WTC11 (cell line): ENCODE measurements at regions not wholly inside any gene's neighbourhood (a gene's known extent, or its start where the extent isn't known, plus 50 kb on each side); places are given as distances from the start of the nearest gene placed in this dataset.

Experiments
- ATAC-seq: fragments of 200-7000 bp; cut with Tn5 transposase; 2 replicates; pipeline ENCODE4 v1.10.0; 2021; ENCODE audit warnings: mild to moderate bottlenecking, moderate library complexity
- CTCF ChIA-PET: fragments of 300-600 bp; sonication (Branson Sonifier 250); formaldehyde crosslinking; loops from one replicate; lab custom pipeline; 2021; ENCODE audit warnings: antibody characterized with exemption; lab: Charles Lee
- POLR2A ChIA-PET: fragments of 350-600 bp; sonication (Branson Sonifier 250); formaldehyde crosslinking; loops from one replicate; lab custom pipeline; 2021; ENCODE audit warnings: antibody characterized with exemption; lab: Charles Lee
- DNase-seq: peaks from one replicate; pipeline ENCODE4 v3.0.0; 2021; ENCODE audit warnings: low spot score
- H3K27ac Mint-ChIP-seq: 2 replicates; pipeline ENCODE4 v1.8.0; 2021; ENCODE audit warnings: mixed read lengths
- H3K27me3 Mint-ChIP-seq: 2 replicates; pipeline ENCODE4 v1.8.0; 2021; ENCODE audit warnings: low read depth, mild to moderate bottlenecking, moderate library complexity, mixed read lengths
- H3K36me3 Mint-ChIP-seq: 2 replicates; pipeline ENCODE4 v1.8.0; 2021; ENCODE audit warnings: mixed read lengths
- H3K4me1 Mint-ChIP-seq: 2 replicates; pipeline ENCODE4 v1.8.0; 2022; ENCODE audit warnings: mixed read lengths
- H3K4me3 Mint-ChIP-seq: 2 replicates; pipeline ENCODE4 v1.8.0; 2021; ENCODE audit warnings: mild to moderate bottlenecking, moderate library complexity, mixed read lengths
- H3K9me3 Mint-ChIP-seq: 2 replicates; pipeline ENCODE4 v1.8.0; 2021; ENCODE audit warnings: mixed read lengths
- CREM ChIP-seq: sonication (generic); formaldehyde crosslinking; IDR thresholded peaks from 2 replicates; pipeline ENCODE4 v1.8.1; 2022; ENCODE audit warnings: mild to moderate bottlenecking, missing genetic modification reagents, moderate library complexity
- GRHL2 ChIP-seq: fragments of 250-450 bp; sonication (Bioruptor Pico); IDR thresholded peaks from 2 replicates; pipeline ENCODE4 v1.8.0; 2022; ENCODE audit warnings: mild to moderate bottlenecking, moderate library complexity; ENCODE audit not compliant: insufficient replicate concordance, severe bottlenecking
- GTF2I ChIP-seq: fragments of 250-450 bp; sonication (Bioruptor Pico); conservative IDR thresholded peaks from 2 replicates; pipeline ENCODE4 v1.4.0; 2021; ENCODE audit warnings: mild to moderate bottlenecking
- KAT7 ChIP-seq: sonication (generic); formaldehyde crosslinking; IDR thresholded peaks from 2 replicates; pipeline ENCODE4 v1.8.1; 2023; ENCODE audit warnings: missing genetic modification reagents, mild to moderate bottlenecking, borderline replicate concordance
- MXD4 ChIP-seq: fragments of 250-450 bp; sonication (Bioruptor Pico); IDR thresholded peaks from 2 replicates; pipeline ENCODE4 v1.8.0; 2021; ENCODE audit warnings: mild to moderate bottlenecking, moderate library complexity, borderline replicate concordance
- NR1H2 ChIP-seq: sonication (generic); formaldehyde crosslinking; IDR thresholded peaks from 2 replicates; pipeline ENCODE4 v1.9.0; 2021; ENCODE audit warnings: mild to moderate bottlenecking, moderate library complexity, missing genetic modification reagents
- RELA ChIP-seq: sonication (generic); formaldehyde crosslinking; IDR thresholded peaks from 2 replicates; pipeline ENCODE4 v1.8.1; 2022; ENCODE audit warnings: missing genetic modification reagents, mild to moderate bottlenecking, borderline replicate concordance
- SP1 ChIP-seq: sonication (generic); formaldehyde crosslinking; conservative IDR thresholded peaks from 2 replicates; pipeline ENCODE4 v1.8.1; 2022; ENCODE audit warnings: missing genetic modification reagents
- TEAD1 ChIP-seq: sonication (generic); formaldehyde crosslinking; IDR thresholded peaks from 2 replicates; pipeline ENCODE4 v1.8.0; 2022; ENCODE audit warnings: mild to moderate bottlenecking, missing genetic modification reagents
- ZBTB21 ChIP-seq: sonication (generic); formaldehyde crosslinking; IDR thresholded peaks from 2 replicates; pipeline ENCODE4 v1.8.1; 2023; ENCODE audit warnings: mild to moderate bottlenecking, missing genetic modification reagents, borderline replicate concordance
- ZNF121 ChIP-seq: sonication (generic); formaldehyde crosslinking; IDR thresholded peaks from 2 replicates; pipeline ENCODE4 v1.8.0; 2023; ENCODE audit warnings: missing genetic modification reagents
- TF ChIP-seq, protein P1 (sequence below): sonication (generic); formaldehyde crosslinking; IDR thresholded peaks from 2 replicates; pipeline ENCODE4 v1.8.0; 2022; ENCODE audit warnings: mild to moderate bottlenecking, missing genetic modification reagents
- TF ChIP-seq, protein P2 (sequence below): sonication (generic); formaldehyde crosslinking; IDR thresholded peaks from 2 replicates; pipeline ENCODE4 v1.8.1; 2023; ENCODE audit warnings: mild to moderate bottlenecking, missing genetic modification reagents
- TF ChIP-seq, protein P3 (sequence below): sonication (generic); formaldehyde crosslinking; IDR thresholded peaks from 2 replicates; pipeline ENCODE4 v1.8.0; 2023; ENCODE audit warnings: missing genetic modification reagents, mild to moderate bottlenecking, borderline replicate concordance
- TF ChIP-seq, protein P4 (sequence below): sonication (generic); formaldehyde crosslinking; IDR thresholded peaks from 2 replicates; pipeline ENCODE4 v1.8.1; 2022; ENCODE audit warnings: low read depth, mild to moderate bottlenecking, moderate library complexity, missing genetic modification reagents, borderline replicate concordance
- TF ChIP-seq, protein P5 (sequence below): sonication (generic); formaldehyde crosslinking; IDR thresholded peaks from 2 replicates; pipeline ENCODE4 v1.8.0; 2022; ENCODE audit warnings: mild to moderate bottlenecking, missing genetic modification reagents
- TF ChIP-seq, protein P6 (sequence below): fragments of 250-450 bp; sonication (Bioruptor Pico); IDR thresholded peaks from 2 replicates; pipeline ENCODE4 v1.9.0; 2021; ENCODE audit warnings: moderate library complexity, mild to moderate bottlenecking, inconsistent platforms, borderline replicate concordance
- TF ChIP-seq, protein P7 (sequence below): fragments of 250-450 bp; sonication (Bioruptor Pico); IDR thresholded peaks from 2 replicates; pipeline ENCODE4 v1.9.0; 2021; ENCODE audit warnings: mild to moderate bottlenecking
- TF ChIP-seq, protein P8 (sequence below): sonication (generic); formaldehyde crosslinking; IDR thresholded peaks from 2 replicates; pipeline ENCODE4 v1.8.1; 2022; ENCODE audit warnings: low read depth, missing genetic modification reagents, borderline replicate concordance
- TF ChIP-seq, protein P9 (sequence below): sonication (generic); formaldehyde crosslinking; IDR thresholded peaks from 2 replicates; pipeline ENCODE4 v1.8.1; 2022; ENCODE audit warnings: mild to moderate bottlenecking, moderate library complexity, missing genetic modification reagents

DNA sequence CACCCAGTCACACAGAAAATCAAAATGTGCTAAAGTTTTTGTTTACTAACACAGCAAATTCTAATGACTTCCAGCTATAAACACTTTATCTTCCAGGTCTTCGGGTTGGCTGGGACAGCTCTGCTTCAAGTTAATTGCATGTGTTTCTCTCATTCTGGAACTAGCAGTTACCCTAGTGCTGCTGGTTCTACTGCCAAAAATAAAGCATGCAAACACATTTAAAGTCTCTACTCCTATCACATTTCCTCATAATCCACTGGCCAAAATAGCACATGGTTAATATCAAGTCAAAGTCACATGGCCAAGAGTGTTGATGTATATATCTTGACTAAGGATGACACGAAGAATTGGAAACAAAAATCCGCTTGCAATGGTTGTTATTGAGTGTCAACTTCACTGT, 973.1 kb upstream of the ADGRL2 start:
- no peak for DNase-seq
- no peaks in the 10 kb centered on the region for H3K36me3 Mint-ChIP-seq
- no peak overlapping the region for H3K4me3 Mint-ChIP-seq
- no peaks in the 10 kb centered on the region for H3K27me3 Mint-ChIP-seq
- no peaks in the 10 kb centered on the region for H3K4me1 Mint-ChIP-seq
- H3K9me3 Mint-ChIP-seq: peaks cover 3% of the 10 kb centered on the region; the same call in 1 of the 2 replicates
- TF ChIP-seq, protein P1, sequence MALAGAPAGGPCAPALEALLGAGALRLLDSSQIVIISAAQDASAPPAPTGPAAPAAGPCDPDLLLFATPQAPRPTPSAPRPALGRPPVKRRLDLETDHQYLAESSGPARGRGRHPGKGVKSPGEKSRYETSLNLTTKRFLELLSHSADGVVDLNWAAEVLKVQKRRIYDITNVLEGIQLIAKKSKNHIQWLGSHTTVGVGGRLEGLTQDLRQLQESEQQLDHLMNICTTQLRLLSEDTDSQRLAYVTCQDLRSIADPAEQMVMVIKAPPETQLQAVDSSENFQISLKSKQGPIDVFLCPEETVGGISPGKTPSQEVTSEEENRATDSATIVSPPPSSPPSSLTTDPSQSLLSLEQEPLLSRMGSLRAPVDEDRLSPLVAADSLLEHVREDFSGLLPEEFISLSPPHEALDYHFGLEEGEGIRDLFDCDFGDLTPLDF (CRISPR knock-in tag): no peak
- TF ChIP-seq, protein P2, sequence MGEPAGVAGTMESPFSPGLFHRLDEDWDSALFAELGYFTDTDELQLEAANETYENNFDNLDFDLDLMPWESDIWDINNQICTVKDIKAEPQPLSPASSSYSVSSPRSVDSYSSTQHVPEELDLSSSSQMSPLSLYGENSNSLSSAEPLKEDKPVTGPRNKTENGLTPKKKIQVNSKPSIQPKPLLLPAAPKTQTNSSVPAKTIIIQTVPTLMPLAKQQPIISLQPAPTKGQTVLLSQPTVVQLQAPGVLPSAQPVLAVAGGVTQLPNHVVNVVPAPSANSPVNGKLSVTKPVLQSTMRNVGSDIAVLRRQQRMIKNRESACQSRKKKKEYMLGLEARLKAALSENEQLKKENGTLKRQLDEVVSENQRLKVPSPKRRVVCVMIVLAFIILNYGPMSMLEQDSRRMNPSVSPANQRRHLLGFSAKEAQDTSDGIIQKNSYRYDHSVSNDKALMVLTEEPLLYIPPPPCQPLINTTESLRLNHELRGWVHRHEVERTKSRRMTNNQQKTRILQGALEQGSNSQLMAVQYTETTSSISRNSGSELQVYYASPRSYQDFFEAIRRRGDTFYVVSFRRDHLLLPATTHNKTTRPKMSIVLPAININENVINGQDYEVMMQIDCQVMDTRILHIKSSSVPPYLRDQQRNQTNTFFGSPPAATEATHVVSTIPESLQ: no peak
- TF ChIP-seq MXD4 (no peak), SP1 (CRISPR knock-in tag) (no peak), GTF2I (no peak), TEAD1 (CRISPR knock-in tag) (no peak), CREM (CRISPR knock-in tag) (no peak)
- TF ChIP-seq, protein P3, sequence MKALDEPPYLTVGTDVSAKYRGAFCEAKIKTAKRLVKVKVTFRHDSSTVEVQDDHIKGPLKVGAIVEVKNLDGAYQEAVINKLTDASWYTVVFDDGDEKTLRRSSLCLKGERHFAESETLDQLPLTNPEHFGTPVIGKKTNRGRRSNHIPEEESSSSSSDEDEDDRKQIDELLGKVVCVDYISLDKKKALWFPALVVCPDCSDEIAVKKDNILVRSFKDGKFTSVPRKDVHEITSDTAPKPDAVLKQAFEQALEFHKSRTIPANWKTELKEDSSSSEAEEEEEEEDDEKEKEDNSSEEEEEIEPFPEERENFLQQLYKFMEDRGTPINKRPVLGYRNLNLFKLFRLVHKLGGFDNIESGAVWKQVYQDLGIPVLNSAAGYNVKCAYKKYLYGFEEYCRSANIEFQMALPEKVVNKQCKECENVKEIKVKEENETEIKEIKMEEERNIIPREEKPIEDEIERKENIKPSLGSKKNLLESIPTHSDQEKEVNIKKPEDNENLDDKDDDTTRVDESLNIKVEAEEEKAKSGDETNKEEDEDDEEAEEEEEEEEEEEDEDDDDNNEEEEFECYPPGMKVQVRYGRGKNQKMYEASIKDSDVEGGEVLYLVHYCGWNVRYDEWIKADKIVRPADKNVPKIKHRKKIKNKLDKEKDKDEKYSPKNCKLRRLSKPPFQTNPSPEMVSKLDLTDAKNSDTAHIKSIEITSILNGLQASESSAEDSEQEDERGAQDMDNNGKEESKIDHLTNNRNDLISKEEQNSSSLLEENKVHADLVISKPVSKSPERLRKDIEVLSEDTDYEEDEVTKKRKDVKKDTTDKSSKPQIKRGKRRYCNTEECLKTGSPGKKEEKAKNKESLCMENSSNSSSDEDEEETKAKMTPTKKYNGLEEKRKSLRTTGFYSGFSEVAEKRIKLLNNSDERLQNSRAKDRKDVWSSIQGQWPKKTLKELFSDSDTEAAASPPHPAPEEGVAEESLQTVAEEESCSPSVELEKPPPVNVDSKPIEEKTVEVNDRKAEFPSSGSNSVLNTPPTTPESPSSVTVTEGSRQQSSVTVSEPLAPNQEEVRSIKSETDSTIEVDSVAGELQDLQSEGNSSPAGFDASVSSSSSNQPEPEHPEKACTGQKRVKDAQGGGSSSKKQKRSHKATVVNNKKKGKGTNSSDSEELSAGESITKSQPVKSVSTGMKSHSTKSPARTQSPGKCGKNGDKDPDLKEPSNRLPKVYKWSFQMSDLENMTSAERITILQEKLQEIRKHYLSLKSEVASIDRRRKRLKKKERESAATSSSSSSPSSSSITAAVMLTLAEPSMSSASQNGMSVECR (CRISPR knock-in tag): no peak
- TF ChIP-seq, protein P4, sequence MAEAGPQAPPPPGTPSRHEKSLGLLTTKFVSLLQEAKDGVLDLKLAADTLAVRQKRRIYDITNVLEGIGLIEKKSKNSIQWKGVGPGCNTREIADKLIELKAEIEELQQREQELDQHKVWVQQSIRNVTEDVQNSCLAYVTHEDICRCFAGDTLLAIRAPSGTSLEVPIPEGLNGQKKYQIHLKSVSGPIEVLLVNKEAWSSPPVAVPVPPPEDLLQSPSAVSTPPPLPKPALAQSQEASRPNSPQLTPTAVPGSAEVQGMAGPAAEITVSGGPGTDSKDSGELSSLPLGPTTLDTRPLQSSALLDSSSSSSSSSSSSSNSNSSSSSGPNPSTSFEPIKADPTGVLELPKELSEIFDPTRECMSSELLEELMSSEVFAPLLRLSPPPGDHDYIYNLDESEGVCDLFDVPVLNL (CRISPR knock-in tag): no peak
- TF ChIP-seq, protein P5, sequence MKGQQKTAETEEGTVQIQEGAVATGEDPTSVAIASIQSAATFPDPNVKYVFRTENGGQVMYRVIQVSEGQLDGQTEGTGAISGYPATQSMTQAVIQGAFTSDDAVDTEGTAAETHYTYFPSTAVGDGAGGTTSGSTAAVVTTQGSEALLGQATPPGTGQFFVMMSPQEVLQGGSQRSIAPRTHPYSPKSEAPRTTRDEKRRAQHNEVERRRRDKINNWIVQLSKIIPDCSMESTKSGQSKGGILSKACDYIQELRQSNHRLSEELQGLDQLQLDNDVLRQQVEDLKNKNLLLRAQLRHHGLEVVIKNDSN (CRISPR knock-in tag): no peak
- TF ChIP-seq, protein P6, sequence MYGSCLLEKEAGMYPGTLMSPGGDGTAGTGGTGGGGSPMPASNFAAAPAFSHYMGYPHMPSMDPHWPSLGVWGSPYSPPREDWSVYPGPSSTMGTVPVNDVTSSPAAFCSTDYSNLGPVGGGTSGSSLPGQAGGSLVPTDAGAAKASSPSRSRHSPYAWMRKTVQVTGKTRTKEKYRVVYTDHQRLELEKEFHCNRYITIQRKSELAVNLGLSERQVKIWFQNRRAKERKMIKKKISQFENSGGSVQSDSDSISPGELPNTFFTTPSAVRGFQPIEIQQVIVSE: no peak
- TF ChIP-seq, all 79 proteins: peak for 0
- POLR2A ChIA-PET: no interaction called here
- CTCF ChIA-PET: no interaction called here
- ATAC-seq: no peak
- no peak overlapping the region for H3K27ac Mint-ChIP-seq

DNA sequence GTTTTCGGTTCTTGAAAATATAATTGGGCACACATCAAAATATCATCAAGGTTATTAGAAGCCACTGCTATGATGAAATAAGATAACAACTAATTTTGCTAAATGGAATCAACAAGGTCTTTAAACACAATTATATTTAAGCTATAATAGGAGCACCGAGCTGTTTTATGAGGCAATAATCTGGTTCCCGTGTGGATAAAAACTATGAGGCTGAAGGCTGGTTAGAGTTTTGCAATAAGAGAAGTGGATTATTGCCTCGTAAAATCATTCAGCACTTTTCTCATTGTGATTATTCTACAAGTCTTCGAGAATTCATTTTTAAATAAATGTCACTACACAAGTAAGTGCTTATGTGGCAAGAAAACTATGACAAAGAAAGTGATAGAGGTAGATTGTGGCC, 975.7 kb upstream of the ADGRL2 start:
- Mint-ChIP-seq H3K27me3 (no peaks in the 10 kb centered on the region), H3K36me3 (no peaks in the 10 kb centered on the region), H3K4me3 (no peak overlapping the region), H3K9me3 (peaks cover 3% of the 10 kb centered on the region; the same call in 1 of the 2 replicates), H3K4me1 (0 out of 2 replicates have a peak, but pooled peaks cover under 1% of the 10 kb centered on the region), H3K27ac (no peak overlapping the region)
- DNase-seq (no peak), ATAC-seq (no peak)
- POLR2A ChIA-PET: no interaction called here
- CTCF ChIA-PET: no interaction called here
- TF ChIP-seq ZNF121: no peak
- TF ChIP-seq, protein P7, sequence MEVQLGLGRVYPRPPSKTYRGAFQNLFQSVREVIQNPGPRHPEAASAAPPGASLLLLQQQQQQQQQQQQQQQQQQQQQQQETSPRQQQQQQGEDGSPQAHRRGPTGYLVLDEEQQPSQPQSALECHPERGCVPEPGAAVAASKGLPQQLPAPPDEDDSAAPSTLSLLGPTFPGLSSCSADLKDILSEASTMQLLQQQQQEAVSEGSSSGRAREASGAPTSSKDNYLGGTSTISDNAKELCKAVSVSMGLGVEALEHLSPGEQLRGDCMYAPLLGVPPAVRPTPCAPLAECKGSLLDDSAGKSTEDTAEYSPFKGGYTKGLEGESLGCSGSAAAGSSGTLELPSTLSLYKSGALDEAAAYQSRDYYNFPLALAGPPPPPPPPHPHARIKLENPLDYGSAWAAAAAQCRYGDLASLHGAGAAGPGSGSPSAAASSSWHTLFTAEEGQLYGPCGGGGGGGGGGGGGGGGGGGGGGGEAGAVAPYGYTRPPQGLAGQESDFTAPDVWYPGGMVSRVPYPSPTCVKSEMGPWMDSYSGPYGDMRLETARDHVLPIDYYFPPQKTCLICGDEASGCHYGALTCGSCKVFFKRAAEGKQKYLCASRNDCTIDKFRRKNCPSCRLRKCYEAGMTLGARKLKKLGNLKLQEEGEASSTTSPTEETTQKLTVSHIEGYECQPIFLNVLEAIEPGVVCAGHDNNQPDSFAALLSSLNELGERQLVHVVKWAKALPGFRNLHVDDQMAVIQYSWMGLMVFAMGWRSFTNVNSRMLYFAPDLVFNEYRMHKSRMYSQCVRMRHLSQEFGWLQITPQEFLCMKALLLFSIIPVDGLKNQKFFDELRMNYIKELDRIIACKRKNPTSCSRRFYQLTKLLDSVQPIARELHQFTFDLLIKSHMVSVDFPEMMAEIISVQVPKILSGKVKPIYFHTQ (CRISPR knock-in tag): no peak
- no peak for TF ChIP-seq NR1H2 (CRISPR knock-in tag)
- TF ChIP-seq, protein P8, sequence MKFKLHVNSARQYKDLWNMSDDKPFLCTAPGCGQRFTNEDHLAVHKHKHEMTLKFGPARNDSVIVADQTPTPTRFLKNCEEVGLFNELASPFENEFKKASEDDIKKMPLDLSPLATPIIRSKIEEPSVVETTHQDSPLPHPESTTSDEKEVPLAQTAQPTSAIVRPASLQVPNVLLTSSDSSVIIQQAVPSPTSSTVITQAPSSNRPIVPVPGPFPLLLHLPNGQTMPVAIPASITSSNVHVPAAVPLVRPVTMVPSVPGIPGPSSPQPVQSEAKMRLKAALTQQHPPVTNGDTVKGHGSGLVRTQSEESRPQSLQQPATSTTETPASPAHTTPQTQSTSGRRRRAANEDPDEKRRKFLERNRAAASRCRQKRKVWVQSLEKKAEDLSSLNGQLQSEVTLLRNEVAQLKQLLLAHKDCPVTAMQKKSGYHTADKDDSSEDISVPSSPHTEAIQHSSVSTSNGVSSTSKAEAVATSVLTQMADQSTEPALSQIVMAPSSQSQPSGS (CRISPR knock-in tag): no peak
- TF ChIP-seq GRHL2 (CRISPR knock-in tag): no peak
- TF ChIP-seq KAT7 (CRISPR knock-in tag): no peak
- TF ChIP-seq, protein P9, sequence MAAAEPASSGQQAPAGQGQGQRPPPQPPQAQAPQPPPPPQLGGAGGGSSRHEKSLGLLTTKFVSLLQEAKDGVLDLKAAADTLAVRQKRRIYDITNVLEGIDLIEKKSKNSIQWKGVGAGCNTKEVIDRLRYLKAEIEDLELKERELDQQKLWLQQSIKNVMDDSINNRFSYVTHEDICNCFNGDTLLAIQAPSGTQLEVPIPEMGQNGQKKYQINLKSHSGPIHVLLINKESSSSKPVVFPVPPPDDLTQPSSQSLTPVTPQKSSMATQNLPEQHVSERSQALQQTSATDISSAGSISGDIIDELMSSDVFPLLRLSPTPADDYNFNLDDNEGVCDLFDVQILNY (CRISPR knock-in tag): no peak
- no peak for TF ChIP-seq RELA
- TF ChIP-seq ZBTB21 (CRISPR knock-in tag): no peak
